Thoracic aorta (tissue), 2 donors: ENCODE measurements at regions not wholly inside any gene's neighbourhood (a gene's known extent, or its start where the extent isn't known, plus 50 kb on each side); places are given as distances from the start of the nearest gene placed in this dataset.

Experiments
- ATAC-seq: fragments of 150-250 bp; one replicate; pipeline ENCODE4 v1.8.0; 2017; ENCODE audit warnings: low read depth; ENCODE audit not compliant: insufficient number of reproducible peaks, low FRiP score
- DNase-seq: peaks from one replicate; pipeline ENCODE4 v3.0.0-alpha.2; 2020; ENCODE audit warnings: low spot score
- H3K27ac ChIP-seq, 2 donors: fragments of 200-600 bp; sonication (generic); 1 replicate in 1 of 2; 2 replicates in 1 of 2; pipeline ENCODE4 v1.5.1; 2016; ENCODE audit warnings: mild to moderate bottlenecking in 2 of 2, moderate library complexity in 2 of 2
- H3K27me3 ChIP-seq: fragments of 200-600 bp; sonication (generic); replicated peaks from 2 replicates; pipeline ENCODE4 v1.6.0; 2016; ENCODE audit warnings: mild to moderate bottlenecking; ENCODE audit not compliant: insufficient read depth
- H3K36me3 ChIP-seq: fragments of 200-600 bp; sonication (generic); one replicate; pipeline ENCODE4 v1.5.1; 2016
- H3K4me1 ChIP-seq, 2 donors: fragments of 200-600 bp; sonication (generic); 1 replicate in 1 of 2; 2 replicates in 1 of 2; pipeline versions ENCODE4 v1.5.1 to v1.6.0; 2016; ENCODE audit warnings: low read depth in 2 of 2, mild to moderate bottlenecking in 1 of 2; ENCODE audit not compliant: control insufficient read depth in 1 of 2
- H3K4me3 ChIP-seq: fragments of 200-600 bp; sonication (generic); 2 replicates; pipeline ENCODE4 v1.5.1; 2016; ENCODE audit warnings: mild to moderate bottlenecking
- H3K9me3 ChIP-seq: fragments of 200-600 bp; sonication (generic); 2 replicates; pipeline ENCODE4 v1.5.1; 2016
- TF ChIP-seq, protein P1 (sequence below): fragments of 200-600 bp; sonication (generic); IDR thresholded peaks from one replicate; pipeline ENCODE4 v1.5.1; 2019; ENCODE audit warnings: antibody characterized with exemption

DNA sequence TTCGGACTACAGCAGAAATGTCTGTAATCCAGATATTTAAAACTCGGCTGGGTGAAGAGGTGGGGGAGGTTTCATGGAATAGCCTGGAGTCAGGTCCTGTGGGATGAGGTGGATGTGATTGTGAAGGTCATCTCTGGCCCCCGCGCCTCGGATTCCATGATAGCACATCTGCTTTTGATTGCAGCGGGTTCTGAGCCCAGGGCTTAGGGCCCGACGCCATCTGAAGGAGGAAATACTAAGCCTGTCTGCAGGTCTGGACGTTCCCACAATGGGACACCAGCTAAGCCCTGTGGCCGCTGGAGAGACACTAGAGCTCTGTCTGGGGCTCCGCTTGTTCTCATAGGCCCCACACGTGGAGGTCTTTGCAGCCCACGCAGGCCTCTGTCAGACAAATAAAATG, 328.7 kb downstream of the CXCL12 start:
- TF ChIP-seq, protein P1, sequence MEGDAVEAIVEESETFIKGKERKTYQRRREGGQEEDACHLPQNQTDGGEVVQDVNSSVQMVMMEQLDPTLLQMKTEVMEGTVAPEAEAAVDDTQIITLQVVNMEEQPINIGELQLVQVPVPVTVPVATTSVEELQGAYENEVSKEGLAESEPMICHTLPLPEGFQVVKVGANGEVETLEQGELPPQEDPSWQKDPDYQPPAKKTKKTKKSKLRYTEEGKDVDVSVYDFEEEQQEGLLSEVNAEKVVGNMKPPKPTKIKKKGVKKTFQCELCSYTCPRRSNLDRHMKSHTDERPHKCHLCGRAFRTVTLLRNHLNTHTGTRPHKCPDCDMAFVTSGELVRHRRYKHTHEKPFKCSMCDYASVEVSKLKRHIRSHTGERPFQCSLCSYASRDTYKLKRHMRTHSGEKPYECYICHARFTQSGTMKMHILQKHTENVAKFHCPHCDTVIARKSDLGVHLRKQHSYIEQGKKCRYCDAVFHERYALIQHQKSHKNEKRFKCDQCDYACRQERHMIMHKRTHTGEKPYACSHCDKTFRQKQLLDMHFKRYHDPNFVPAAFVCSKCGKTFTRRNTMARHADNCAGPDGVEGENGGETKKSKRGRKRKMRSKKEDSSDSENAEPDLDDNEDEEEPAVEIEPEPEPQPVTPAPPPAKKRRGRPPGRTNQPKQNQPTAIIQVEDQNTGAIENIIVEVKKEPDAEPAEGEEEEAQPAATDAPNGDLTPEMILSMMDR: no peak
- Histone ChIP-seq H3K27me3 (no peaks in the 10 kb centered on the region), H3K4me3 (no peak overlapping the region), H3K4me1 (peaks cover 0 to 27% of the 10 kb centered on the region in 2 donors), H3K27ac (no peak overlapping the region), H3K36me3 (no peaks in the 10 kb centered on the region), H3K9me3 (no peaks in the 10 kb centered on the region)
- ATAC-seq (no peak), DNase-seq (no peak)

DNA sequence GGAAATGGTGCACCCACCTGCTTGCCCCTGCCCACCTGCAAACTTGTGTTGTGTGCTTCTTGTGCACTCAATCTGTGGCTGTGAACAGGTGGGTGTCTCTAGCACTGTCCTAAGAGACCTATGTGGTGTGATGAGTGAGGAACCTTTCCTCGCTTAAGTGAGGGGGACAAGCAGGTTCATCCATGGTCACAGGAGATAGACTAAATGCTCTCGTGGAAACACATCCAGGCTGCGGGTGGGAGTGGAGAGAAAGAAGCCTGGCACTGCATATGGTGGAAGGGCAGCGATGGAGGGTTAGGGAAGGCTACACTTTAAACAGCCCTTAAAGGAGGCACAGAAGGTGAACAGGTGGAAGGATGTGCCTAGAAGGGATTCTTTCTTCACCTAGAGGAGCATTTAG, 330.9 kb downstream of the CXCL12 start:
- DNase-seq: no peak
- H3K27ac ChIP-seq: no peak overlapping the region

DNA sequence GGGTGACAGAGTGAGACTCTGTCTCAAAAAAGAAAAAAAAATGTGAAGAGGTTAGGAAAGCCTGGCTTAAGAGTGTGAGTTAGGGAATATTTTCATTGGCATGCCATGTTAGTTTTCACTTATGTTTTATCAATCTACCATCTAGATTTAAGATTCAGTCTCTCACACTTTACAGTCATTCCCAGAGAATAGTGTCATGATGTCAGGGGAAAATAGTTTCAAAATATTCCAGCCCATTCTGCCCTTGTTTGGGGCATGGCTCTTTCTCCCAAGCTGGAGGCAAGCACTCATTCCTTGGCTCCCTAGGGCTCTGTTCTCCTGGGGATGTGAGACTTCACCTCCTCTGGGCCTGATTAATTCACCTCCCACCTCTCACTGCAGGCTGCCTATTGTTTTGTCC, 331.5 kb downstream of the CXCL12 start:
- Histone ChIP-seq H3K4me3 (no peak overlapping the region), H3K9me3 (no peaks in the 10 kb centered on the region), H3K36me3 (no peaks in the 10 kb centered on the region), H3K4me1 (peaks cover 0 to 33% of the 10 kb centered on the region in 2 donors), H3K27ac (no peak overlapping the region), H3K27me3 (no peaks in the 10 kb centered on the region)
- ATAC-seq (no peak), DNase-seq (no peak)
- TF ChIP-seq, protein P1: no peak

More for the DNA sequence above, 330.9 kb downstream of the CXCL12 start:
- no peaks in the 10 kb centered on the region for H3K9me3 ChIP-seq
- ATAC-seq: no peak
- no peak overlapping the region for H3K4me3 ChIP-seq
- TF ChIP-seq, protein P1: no peak
- H3K4me1 ChIP-seq: peaks cover 0 to 33% of the 10 kb centered on the region in 2 donors
- no peaks in the 10 kb centered on the region for H3K36me3 ChIP-seq
- H3K27me3 ChIP-seq: no peaks in the 10 kb centered on the region

DNA sequence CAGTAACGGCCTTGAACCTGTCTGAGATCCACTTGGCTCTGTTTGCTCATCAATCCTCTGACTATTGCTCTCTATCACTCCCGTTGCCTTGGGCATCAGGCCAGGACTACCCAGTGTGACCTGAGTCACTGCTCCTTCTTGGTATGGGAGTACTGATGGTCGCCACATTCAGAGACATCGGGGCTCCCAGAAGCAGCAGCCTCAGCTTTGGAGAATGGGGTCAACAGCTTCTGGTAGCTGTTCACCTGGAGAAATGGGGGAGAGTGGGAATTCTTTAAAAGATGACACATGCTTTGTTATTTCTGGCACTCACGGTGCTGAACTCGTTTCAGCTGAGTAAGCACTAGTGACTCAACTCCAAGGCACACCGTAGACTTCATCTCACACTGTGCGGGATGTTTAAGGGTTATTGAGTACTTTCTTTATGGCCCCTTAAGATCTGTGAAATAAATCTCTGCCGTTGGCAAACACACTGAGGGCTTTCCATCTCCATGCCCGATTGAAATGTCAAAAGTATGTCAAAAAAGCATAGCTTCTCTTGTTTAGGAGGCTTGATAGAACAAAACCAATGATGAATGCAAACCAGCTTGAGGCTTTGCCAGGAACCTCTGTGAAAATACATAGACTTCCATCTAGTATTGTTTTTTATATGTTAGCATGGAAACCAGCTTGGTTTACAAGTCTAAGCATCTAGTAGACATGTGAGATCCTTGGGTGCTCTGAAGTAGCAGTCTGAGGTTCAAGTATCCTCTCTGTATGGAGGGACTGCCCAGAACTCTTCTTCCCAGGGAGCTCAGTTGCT, 333.1 kb downstream of the CXCL12 start:
- Histone ChIP-seq H3K27me3 (no peaks in the 10 kb centered on the region), H3K27ac (no peak overlapping the region), H3K4me1 (peaks cover under 1 to 35% of the 10 kb centered on the region in 2 donors), H3K36me3 (no peaks in the 10 kb centered on the region), H3K9me3 (no peaks in the 10 kb centered on the region), H3K4me3 (no peak overlapping the region)
- ATAC-seq: peak; percentile 50
- DNase-seq: peak; percentile 26
- TF ChIP-seq, protein P1: no peak

DNA sequence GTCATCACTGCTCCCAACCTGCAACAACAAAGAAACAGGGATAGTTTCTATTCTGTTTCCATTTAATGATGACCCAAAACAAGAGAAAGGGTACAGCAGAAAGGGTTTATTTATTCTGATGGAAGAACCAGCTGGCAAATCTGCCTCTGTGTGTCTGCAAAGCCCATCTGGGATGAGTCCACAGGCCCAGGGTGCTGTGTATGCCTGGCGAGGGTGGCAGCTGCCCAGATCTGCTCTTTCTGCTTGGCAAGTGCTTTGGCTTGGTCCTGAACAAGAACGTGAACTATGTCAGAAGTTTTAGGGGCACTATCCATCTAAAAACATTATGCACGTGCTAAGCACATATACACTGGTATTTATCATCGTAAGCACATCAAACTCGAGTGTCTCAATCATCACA, 333.8 kb downstream of the CXCL12 start:
- no peak for ATAC-seq
- Histone ChIP-seq H3K9me3 (no peaks in the 10 kb centered on the region), H3K27ac (no peak overlapping the region), H3K4me1 (peaks cover 5 to 42% of the 10 kb centered on the region in 2 donors), H3K4me3 (no peak overlapping the region), H3K36me3 (no peaks in the 10 kb centered on the region), H3K27me3 (no peaks in the 10 kb centered on the region)
- no peak for DNase-seq
- TF ChIP-seq, protein P1: no peak
